Frontal cortex (tissue), 3 donors: ENCODE measurements at regions not wholly inside any gene's neighbourhood (a gene's known extent, or its start where the extent isn't known, plus 50 kb on each side); places are given as distances from the start of the nearest gene placed in this dataset.
"Not testable (repeated sequence)": the region's sequence is repeated elsewhere in the genome, so short reads cannot be mapped to it uniquely, and the experiment has no call there.

ENCODE experiments used
- DNase-seq, 2 donors: peaks; one replicate each; pipeline ENCODE4 v3.0.0; 2012; ENCODE audit warnings: low spot score in 2 of 2
- FAIRE-seq: peaks from 2 replicates; lab custom pipeline; 2012; peaks lifted over from hg19 to GRCh38; lab: Jason Lieb, UNC
- donor health status: control.
- donor health status: control.
- donor health status: control.

- FAIRE-seq: not testable (repeated sequence)
Observed at GRCh38 chr15:20251214-20252005, 290.2 kb downstream of the GOLGA6L6 start.

GRCh38 chr15:20250206-20250605 is 291.4 kb downstream of the GOLGA6L6 start:
- FAIRE-seq: not testable (repeated sequence)

More at GRCh38 chr15:20251214-20252005, 290.2 kb downstream of the GOLGA6L6 start:
- DNase-seq: not testable (repeated sequence)

GRCh38 chr15:20249677-20249970 is 292.0 kb downstream of the GOLGA6L6 start:
- not testable (repeated sequence) for FAIRE-seq

More at GRCh38 chr15:20250206-20250605, 291.4 kb downstream of the GOLGA6L6 start:
- not testable (repeated sequence) for DNase-seq

DNA sequence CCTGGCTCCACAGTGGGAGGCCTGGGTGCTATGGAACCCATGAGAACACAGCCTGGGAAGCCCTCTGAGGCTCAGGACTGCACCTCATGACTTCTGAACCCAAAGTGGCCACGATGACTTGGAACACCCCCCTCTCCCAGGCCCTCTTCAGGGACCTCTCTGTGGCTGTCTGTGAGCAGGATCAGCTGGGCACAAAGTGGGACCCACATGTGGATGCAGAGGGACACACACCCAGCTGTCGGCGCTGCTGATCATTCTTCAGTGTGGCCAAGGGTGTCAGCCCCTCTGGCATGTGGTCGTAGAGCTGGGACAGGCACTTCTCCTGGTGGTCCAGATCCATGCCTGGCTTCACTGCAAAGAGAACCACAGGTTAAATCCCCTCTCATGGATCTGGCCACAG is 293.2 kb downstream of the GOLGA6L6 start:
- not testable (repeated sequence) for DNase-seq, FAIRE-seq

More at GRCh38 chr15:20249677-20249970, 292.0 kb downstream of the GOLGA6L6 start:
- DNase-seq: not testable (repeated sequence)

GRCh38 chr15:20247137-20247536 is 294.5 kb downstream of the GOLGA6L6 start:
- not testable (repeated sequence) for FAIRE-seq

GRCh38 chr15:20246624-20247023 is 295.0 kb downstream of the GOLGA6L6 start:
- not testable (repeated sequence) for FAIRE-seq, DNase-seq

More at GRCh38 chr15:20247137-20247536, 294.5 kb downstream of the GOLGA6L6 start:
- DNase-seq: not testable (repeated sequence)

GRCh38 chr15:20245856-20246255 is 295.7 kb downstream of the GOLGA6L6 start:
- FAIRE-seq: not testable (repeated sequence)

GRCh38 chr15:20244792-20245191 is 296.8 kb downstream of the GOLGA6L6 start:
- not testable (repeated sequence) for DNase-seq, FAIRE-seq

More at GRCh38 chr15:20245856-20246255, 295.7 kb downstream of the GOLGA6L6 start:
- not testable (repeated sequence) for DNase-seq

- not testable (repeated sequence) for DNase-seq, FAIRE-seq
Observed at GRCh38 chr15:20243486-20244240, 297.9 kb downstream of the GOLGA6L6 start.

DNA sequence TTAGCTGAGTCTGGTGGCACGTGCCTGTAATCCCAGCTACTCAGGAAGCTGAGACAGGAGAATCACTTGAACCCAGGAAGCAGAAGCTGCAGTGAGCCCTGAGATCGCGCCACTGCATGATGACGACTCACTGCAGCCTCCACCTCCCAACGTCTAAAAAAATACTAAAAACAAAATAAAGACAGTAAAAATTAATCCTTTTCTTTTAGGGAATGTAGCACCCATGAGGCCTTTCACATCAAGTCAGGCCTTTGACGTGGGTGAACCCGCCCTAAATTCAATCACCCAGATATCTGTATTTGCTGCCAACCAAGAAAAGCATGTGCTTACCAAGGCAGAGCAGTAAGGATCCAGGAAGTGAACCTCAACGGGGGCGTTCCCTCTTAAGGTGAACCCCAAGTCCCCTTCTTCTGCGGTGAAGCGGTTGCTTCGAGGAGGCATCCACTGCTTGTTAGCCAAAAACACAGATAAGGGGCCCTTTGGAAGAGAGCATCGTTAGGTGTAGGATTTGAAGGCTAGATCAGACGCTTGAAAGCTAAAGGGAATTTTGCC is 301.2 kb downstream of the GOLGA6L6 start:
- not testable (repeated sequence) for DNase-seq, FAIRE-seq

DNA sequence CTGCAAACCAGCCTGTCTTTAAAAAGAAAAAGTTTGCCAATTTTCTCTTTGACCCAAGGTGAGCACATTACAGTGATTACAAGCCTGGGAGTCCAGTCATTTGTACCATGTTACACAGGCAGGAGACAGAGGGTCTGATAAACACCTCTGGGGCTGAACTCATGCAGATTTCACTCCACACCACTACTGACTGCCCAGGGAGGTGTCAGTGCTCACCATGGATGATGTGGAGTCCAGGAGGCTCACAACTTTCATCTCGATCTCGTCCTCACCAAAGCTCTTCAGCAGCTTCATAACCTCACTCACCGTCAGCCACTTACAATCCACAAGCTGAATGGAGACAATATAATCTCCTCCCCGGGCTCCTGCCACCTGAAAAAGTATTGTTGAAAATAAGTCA is 302.4 kb downstream of the GOLGA6L6 start:
- not testable (repeated sequence) for FAIRE-seq, DNase-seq

- not testable (repeated sequence) for DNase-seq, FAIRE-seq
Observed at GRCh38 chr15:20237256-20238020, 304.2 kb downstream of the GOLGA6L6 start.

DNA sequence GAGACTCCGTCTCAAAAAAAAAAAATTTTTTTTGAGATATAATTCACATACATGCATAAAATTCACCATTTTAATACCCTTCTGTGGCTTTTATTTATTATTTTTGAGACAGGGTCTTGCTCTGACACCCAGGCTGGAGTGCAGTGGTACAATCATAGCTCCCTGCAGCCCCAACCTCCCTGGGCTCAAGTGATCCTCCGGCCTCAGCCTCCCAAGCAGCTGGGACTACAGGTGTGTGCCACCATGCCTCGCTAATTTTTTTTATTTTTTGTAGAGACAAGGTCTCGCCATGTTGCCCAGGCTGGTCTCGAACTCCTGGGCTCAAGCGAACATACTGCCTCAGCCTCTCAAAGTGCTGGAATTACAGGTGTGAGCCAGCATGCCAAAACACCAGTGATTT is 305.9 kb downstream of the GOLGA6L6 start:
- DNase-seq, FAIRE-seq: not testable (repeated sequence)

DNA sequence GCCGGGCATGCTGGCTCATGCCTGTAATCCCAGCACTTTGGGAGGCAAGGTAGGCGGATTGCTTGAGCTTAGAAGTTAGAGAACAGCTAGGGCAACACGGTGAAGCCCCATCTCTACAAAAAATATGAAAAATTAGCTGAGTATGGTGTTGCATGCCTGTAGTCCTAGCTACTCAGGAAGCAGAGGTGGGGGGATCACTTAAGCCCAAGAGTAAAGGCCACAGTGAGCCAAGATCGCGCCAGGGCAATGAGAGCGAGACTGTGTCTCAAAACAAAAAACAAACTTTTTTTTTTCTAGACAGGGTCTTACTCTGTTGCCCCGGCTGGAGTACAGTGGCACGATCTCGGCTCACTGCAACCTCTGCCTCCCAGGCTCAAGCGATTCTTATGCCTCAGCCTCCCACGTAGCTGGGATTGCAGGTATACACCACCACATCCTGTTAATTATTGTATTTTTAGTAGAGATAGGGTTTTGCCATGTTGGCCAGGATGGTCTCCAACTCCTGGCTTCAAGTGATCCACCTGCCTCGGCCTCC is 307.5 kb downstream of the GOLGA6L6 start:
- DNase-seq: not testable (repeated sequence)

GRCh38 chr15:20232457-20232856 is 309.1 kb downstream of the GOLGA6L6 start:
- DNase-seq, FAIRE-seq: not testable (repeated sequence)

More for the DNA sequence above, 307.5 kb downstream of the GOLGA6L6 start:
- FAIRE-seq: not testable (repeated sequence)

DNA sequence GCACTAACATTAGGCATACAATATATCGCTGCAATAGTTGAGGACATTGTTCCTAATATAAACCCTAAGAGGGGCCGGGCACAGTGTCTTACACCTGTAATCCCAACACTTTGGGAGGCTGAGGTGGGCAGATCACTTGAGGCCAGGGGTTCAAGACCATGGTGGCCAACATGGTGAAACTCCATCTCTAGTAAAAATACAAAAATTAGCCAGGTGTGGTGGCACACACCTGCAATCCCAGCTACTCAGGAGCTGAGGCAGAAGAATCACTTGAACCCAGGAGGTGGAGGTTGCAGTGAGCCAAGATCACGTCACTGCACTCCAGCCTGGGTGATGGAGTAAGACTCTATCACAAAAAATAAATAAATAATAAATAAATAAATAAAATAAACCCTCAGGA is 310.9 kb downstream of the GOLGA6L6 start:
- not testable (repeated sequence) for DNase-seq, FAIRE-seq

DNA sequence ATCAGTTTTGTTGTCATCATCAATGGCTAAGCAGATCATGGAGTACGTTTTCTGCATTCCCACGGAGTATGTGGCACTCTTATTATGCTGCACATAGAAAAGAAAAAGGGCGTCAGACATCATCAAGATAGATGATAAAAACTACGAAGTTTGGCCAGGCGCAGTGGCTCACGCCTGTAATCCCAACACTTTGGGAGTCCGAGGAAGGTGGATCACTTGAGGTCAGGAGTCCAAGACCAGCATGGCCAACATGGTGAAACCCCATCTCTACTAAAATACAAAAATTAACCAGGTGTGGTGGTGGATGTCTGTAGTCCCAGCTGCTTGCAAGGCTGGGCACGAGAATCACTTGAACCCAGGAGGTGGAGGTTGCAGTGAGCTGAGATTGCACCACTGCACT is 312.8 kb downstream of the GOLGA6L6 start:
- DNase-seq, FAIRE-seq: not testable (repeated sequence)

- DNase-seq, FAIRE-seq: not testable (repeated sequence)
Observed at GRCh38 chr15:20227119-20227853, 314.3 kb downstream of the GOLGA6L6 start.
